Fibroblast of lung (primary cell): ENCODE measurements at regions not wholly inside any gene's neighbourhood (a gene's known extent, or its start where the extent isn't known, plus 50 kb on each side); places are given as distances from the start of the nearest gene placed in this dataset.

Experiments
- DNase-seq, 2 donors: peaks; one replicate each; pipeline versions ENCODE4 v3.0.0 to v3.0.0-alpha.2; 2010; ENCODE audit warnings: low read depth in 2 of 2
- H2AFZ ChIP-seq: 2 replicates; pipeline ENCODE4 v1.5.1; 2012; ENCODE audit warnings: low read length, control low read depth, inconsistent platforms
- H3K27ac ChIP-seq: 2 replicates; pipeline ENCODE4 v1.5.1; 2011; ENCODE audit warnings: low read length, control low read depth; ENCODE audit not compliant: insufficient read depth
- H3K27me3 ChIP-seq: 2 replicates; pipeline ENCODE4 v1.5.1; 2011; ENCODE audit warnings: mild to moderate bottlenecking, low read length; ENCODE audit not compliant: control insufficient read depth, insufficient read depth
- H3K36me3 ChIP-seq: 2 replicates; pipeline ENCODE4 v1.5.1; 2011; ENCODE audit warnings: low read length; ENCODE audit not compliant: control insufficient read depth, insufficient read depth
- H3K4me1 ChIP-seq: 2 replicates; pipeline ENCODE4 v1.5.1; 2011; ENCODE audit warnings: low read length; ENCODE audit not compliant: control insufficient read depth, insufficient read depth; ENCODE audit errors: extremely low read depth
- H3K4me2 ChIP-seq: 2 replicates; pipeline ENCODE4 v1.5.1; 2011; ENCODE audit warnings: low read length, control low read depth; ENCODE audit not compliant: insufficient read depth; ENCODE audit errors: extremely low read depth
- H3K4me3 ChIP-seq, 4 experiments: fragments of 200-600 bp in 1 of 4; sonication (generic) in 1 of 4; replicated peaks in 1 of 4; 2 replicates each; pipeline ENCODE4 v1.5.1; 2011 to 2016; ENCODE audit warnings: low read length in 4 of 4, low read depth in 3 of 4, mild to moderate bottlenecking in 3 of 4, control low read depth in 2 of 4, inconsistent platforms in 1 of 4, mixed read lengths in 1 of 4; ENCODE audit not compliant: insufficient read depth in 1 of 4; ENCODE audit errors: control extremely low read depth in 1 of 4
- H3K79me2 ChIP-seq: 2 replicates; pipeline ENCODE4 v1.5.1; 2012; ENCODE audit warnings: mild to moderate bottlenecking, low read length, inconsistent platforms; ENCODE audit not compliant: control insufficient read depth, insufficient read depth
- H3K9ac ChIP-seq: 2 replicates; pipeline ENCODE4 v1.5.1; 2011; ENCODE audit warnings: mild to moderate bottlenecking, low read length, control low read depth; ENCODE audit not compliant: insufficient read depth
- H3K9me3 ChIP-seq: 2 replicates; pipeline ENCODE4 v1.5.1; 2012; ENCODE audit warnings: low read depth, low read length; ENCODE audit not compliant: control insufficient read depth, insufficient read depth
- H4K20me1 ChIP-seq: 2 replicates; pipeline ENCODE4 v1.5.1; 2011; ENCODE audit warnings: low read length; ENCODE audit not compliant: control insufficient read depth, insufficient read depth; ENCODE audit errors: extremely low read depth
- CTCF ChIP-seq, 2 donors: IDR thresholded peaks in 1 of 2; conservative IDR thresholded peaks in 1 of 2; 1 replicate in 1 of 2; 2 replicates in 1 of 2; pipeline ENCODE4 v1.5.1; 2011 to 2012; ENCODE audit warnings: low read length in 2 of 2, control low read depth in 1 of 2, inconsistent platforms in 1 of 2, low read depth in 1 of 2, mild to moderate bottlenecking in 1 of 2
- EZH2 ChIP-seq: IDR thresholded peaks from 2 replicates; pipeline ENCODE4 v1.5.1; 2012; ENCODE audit warnings: low read length, control low read depth, mild to moderate bottlenecking; ENCODE audit errors: missing control alignments

- no peak overlapping the region for H3K4me2 ChIP-seq
- no peak overlapping the region for H2AFZ ChIP-seq
- no peaks in the 10 kb centered on the region for H4K20me1 ChIP-seq
- TF ChIP-seq CTCF (conservative IDR thresholded peaks at IDR 0.05 in 1 of 2, IDR thresholded peaks at IDR 0.05 in 1 of 2; ENCODE audit: low read depth in 1 of 2, low read length in 2 of 2) (no peak), EZH2 (no peak)
- H3K9me3 ChIP-seq = no peaks in the 10 kb centered on the region
- H3K4me1 ChIP-seq = no peaks in the 10 kb centered on the region
- H3K27me3 ChIP-seq = no peaks in the 10 kb centered on the region
- DNase-seq = no peak
- H3K9ac ChIP-seq = no peak overlapping the region
- H3K36me3 ChIP-seq = no peaks in the 10 kb centered on the region
- no peaks in the 10 kb centered on the region for H3K79me2 ChIP-seq
- H3K4me3 ChIP-seq = no peak overlapping the region
- no peak overlapping the region for H3K27ac ChIP-seq
Observed at GRCh38 chr9:103985077-103985476, 109.0 kb upstream of the SMC2 start.

DNA sequence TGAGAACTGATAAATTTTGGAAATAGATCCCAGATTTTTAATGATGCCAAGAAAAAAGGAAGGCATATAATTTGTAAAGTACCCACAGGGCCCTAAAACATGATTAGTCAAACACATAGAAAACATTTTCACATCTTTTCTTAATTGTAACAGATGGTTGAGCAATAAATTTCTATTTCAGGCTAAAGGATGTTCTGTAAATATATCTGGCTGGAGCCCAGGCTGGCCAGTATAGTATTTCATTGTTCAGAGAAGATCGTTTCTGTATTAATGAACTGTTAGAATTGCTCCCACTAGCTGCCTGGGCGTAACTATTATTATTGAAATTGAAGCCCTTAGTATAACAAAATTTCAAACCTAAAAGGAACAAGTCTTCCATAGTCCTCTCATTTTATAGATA lies 105.3 kb upstream of the SMC2 start:
- no peak for TF ChIP-seq EZH2
- TF ChIP-seq CTCF (conservative IDR thresholded peaks at IDR 0.05 in 1 of 2, IDR thresholded peaks at IDR 0.05 in 1 of 2; ENCODE audit: low read depth in 1 of 2, low read length in 2 of 2) = no peak
- no peaks in the 10 kb centered on the region for H3K9me3 ChIP-seq
- no peak overlapping the region for H3K9ac ChIP-seq
- H3K79me2 ChIP-seq = no peaks in the 10 kb centered on the region
- H3K27ac ChIP-seq = no peak overlapping the region
- no peak overlapping the region for H3K4me2 ChIP-seq
- no peak overlapping the region for H2AFZ ChIP-seq
- no peaks in the 10 kb centered on the region for H3K36me3 ChIP-seq
- DNase-seq = no peak
- H3K27me3 ChIP-seq = no peaks in the 10 kb centered on the region
- H3K4me1 ChIP-seq = no peaks in the 10 kb centered on the region
- H3K4me3 ChIP-seq = no peak overlapping the region
- no peaks in the 10 kb centered on the region for H4K20me1 ChIP-seq

GRCh38 chr9:103990311-103990710 lies 103.8 kb upstream of the SMC2 start:
- no peak for DNase-seq
- H3K4me3 ChIP-seq = no peak overlapping the region
- H3K36me3 ChIP-seq = no peaks in the 10 kb centered on the region

More at GRCh38 chr9:103990311-103990710, 103.8 kb upstream of the SMC2 start:
- no peaks in the 10 kb centered on the region for H3K4me1 ChIP-seq
- TF ChIP-seq EZH2 (no peak), CTCF (conservative IDR thresholded peaks at IDR 0.05 in 1 of 2, IDR thresholded peaks at IDR 0.05 in 1 of 2; ENCODE audit: low read depth in 1 of 2, low read length in 2 of 2) (no peak)
- no peak overlapping the region for H3K9ac ChIP-seq
- H3K9me3 ChIP-seq = no peaks in the 10 kb centered on the region
- no peak overlapping the region for H2AFZ ChIP-seq
- H3K79me2 ChIP-seq = no peaks in the 10 kb centered on the region
- no peaks in the 10 kb centered on the region for H3K27me3 ChIP-seq
- no peak overlapping the region for H3K27ac ChIP-seq
- no peak overlapping the region for H3K4me2 ChIP-seq
- no peaks in the 10 kb centered on the region for H4K20me1 ChIP-seq
